ENCODE measurements at regions not wholly inside any gene's neighbourhood (a gene's known extent, or its start where the extent isn't known, plus 50 kb on each side); places are given as distances from the start of the nearest gene placed in this dataset.

DNA sequence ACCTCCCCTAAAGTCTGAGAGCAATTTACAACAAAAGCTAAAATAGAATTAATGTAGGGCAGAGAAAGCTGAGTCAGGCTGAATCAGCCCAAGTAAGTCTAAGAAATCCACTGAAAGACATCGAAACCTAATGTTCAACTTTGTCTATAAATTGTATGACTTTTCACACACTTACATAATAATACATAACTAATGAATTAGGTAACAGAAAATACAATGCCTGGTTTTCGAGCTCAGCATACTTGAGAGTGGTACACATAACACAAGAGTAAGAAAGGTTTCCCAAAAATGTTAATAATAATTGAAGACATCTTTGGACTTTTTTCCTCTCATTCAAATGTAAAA lies 55.3 kb upstream of the VGLL4 start:
- no peaks in the 10 kb centered on the region for H3K9me3 Mint-ChIP-seq
- DNase-seq (no peak), ATAC-seq (ENCODE audit: low read depth) (no peak)
- intact Hi-C loops (cut with micrococcal nuclease), result no loop called here
- TF ChIP-seq, protein P1, sequence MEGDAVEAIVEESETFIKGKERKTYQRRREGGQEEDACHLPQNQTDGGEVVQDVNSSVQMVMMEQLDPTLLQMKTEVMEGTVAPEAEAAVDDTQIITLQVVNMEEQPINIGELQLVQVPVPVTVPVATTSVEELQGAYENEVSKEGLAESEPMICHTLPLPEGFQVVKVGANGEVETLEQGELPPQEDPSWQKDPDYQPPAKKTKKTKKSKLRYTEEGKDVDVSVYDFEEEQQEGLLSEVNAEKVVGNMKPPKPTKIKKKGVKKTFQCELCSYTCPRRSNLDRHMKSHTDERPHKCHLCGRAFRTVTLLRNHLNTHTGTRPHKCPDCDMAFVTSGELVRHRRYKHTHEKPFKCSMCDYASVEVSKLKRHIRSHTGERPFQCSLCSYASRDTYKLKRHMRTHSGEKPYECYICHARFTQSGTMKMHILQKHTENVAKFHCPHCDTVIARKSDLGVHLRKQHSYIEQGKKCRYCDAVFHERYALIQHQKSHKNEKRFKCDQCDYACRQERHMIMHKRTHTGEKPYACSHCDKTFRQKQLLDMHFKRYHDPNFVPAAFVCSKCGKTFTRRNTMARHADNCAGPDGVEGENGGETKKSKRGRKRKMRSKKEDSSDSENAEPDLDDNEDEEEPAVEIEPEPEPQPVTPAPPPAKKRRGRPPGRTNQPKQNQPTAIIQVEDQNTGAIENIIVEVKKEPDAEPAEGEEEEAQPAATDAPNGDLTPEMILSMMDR (IDR thresholded peaks at IDR 0.05), result no peak
- no peak overlapping the region for H3K27ac Mint-ChIP-seq
- H3K4me3 Mint-ChIP-seq, result no peak overlapping the region
- ChIA-PET POLR2A (no interaction called here), CTCF (no interaction called here)
- peaks cover 24% of the 10 kb centered on the region for H3K36me3 Mint-ChIP-seq (ENCODE audit: low read depth)
- H3K27me3 Mint-ChIP-seq, result no peaks in the 10 kb centered on the region
- no peaks in the 10 kb centered on the region for H3K4me1 Mint-ChIP-seq

DNA sequence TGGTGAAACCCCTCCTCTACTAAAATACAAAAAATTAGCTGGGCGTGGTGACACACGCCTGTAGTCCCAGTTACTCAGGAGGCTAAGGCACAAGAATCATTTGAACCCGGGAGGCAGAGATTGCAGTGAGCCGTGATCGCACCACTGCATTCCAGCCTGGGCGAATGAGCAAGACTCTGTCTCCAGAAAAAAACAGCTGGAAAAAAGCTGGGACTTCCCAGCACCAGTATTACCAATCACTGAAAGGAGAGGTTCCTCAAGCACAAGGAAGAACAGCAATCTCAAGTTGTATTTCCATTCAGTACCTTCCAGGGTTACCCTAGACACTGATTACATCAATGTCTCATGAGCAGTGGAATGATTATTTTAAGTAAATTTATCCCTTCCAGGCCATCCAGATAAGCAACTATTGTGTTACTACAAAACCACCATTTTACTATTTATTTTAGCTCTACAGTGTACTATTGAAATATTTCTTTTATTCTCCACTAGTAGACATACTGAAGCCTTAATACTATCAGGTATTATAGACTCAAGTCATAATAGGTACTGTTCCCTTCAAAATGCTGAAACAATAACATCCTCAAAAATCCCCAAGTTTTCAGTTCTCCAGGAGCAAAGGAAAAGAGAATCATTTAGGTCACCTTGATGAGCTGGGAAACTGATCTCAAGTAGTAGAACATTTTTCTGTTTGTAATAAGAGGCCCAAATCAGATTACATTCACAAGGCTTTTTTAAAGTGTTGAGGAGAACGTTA lies 54.8 kb upstream of the VGLL4 start:
- POLR2A ChIA-PET, result no interaction called here
- no peak overlapping the region for H3K4me3 Mint-ChIP-seq
- H3K36me3 Mint-ChIP-seq (ENCODE audit: low read depth), result peaks cover 24% of the 10 kb centered on the region
- H3K27ac Mint-ChIP-seq, result no peak overlapping the region
- DNase-seq (no peak), ATAC-seq (ENCODE audit: low read depth) (no peak)
- CTCF ChIA-PET, result no interaction called here
- intact Hi-C loops (cut with micrococcal nuclease), result no loop called here
- no peaks in the 10 kb centered on the region for H3K9me3 Mint-ChIP-seq
- H3K27me3 Mint-ChIP-seq, result no peaks in the 10 kb centered on the region
- no peaks in the 10 kb centered on the region for H3K4me1 Mint-ChIP-seq
- TF ChIP-seq, protein P1 (IDR thresholded peaks at IDR 0.05), result no peak

DNA sequence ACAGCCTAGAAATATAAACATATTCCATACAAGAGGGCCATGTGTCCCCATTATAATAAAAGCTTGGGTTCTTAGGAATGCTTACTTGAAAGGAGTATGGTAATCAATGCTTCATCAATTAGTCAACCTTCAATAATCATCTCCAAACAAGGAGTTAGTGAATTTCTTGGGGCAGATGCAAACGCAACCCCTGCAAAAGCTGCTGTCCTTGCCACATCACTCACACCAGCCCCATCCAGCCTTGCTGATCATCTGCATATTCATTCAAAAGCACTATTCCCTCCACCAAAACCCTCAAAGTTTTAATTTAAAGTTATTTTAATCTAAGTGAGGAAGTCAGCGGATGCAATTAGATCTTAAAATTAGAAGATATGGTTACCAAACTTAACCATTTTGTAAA lies 54.0 kb upstream of the VGLL4 start:
- POLR2A ChIA-PET, result no interaction called here
- H3K27ac Mint-ChIP-seq, result no peak overlapping the region
- TF ChIP-seq, protein P1 (IDR thresholded peaks at IDR 0.05), result no peak
- CTCF ChIA-PET, result no interaction called here
- peaks cover 22% of the 10 kb centered on the region for H3K36me3 Mint-ChIP-seq (ENCODE audit: low read depth)
- no peak overlapping the region for H3K4me3 Mint-ChIP-seq
- DNase-seq, result no peak
- H3K27me3 Mint-ChIP-seq, result no peaks in the 10 kb centered on the region
- no peaks in the 10 kb centered on the region for H3K4me1 Mint-ChIP-seq
- ATAC-seq (ENCODE audit: low read depth), result no peak
- no peaks in the 10 kb centered on the region for H3K9me3 Mint-ChIP-seq
- intact Hi-C loops (cut with micrococcal nuclease), result no loop called here

DNA sequence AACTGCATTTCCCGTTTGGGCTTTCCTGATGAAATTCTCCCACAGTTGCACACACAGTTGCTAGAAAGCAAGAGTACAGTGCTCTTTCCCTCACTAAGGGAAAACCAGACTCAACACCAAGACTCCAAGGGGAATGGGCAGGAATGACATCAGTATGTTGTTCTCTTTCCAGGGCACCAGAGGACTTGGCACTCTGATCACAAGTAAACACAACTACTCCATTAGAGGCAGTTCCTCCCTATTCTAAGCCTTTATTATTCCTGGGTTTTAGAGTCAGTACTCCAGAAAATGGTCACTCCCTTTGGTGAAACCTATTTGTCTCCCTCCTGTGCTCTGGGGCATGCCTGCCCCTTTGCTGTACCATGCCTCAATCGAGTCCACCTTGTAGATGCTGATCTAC lies 52.3 kb upstream of the VGLL4 start:
- ChIA-PET POLR2A (no interaction called here), CTCF (no interaction called here)
- no peaks in the 10 kb centered on the region for H3K27me3 Mint-ChIP-seq

More for the DNA sequence above, 52.3 kb upstream of the VGLL4 start:
- Mint-ChIP-seq H3K4me1 (no peaks in the 10 kb centered on the region), H3K9me3 (no peaks in the 10 kb centered on the region), H3K36me3 (ENCODE audit: low read depth) (peaks cover 15% of the 10 kb centered on the region), H3K27ac (no peak overlapping the region), H3K4me3 (no peak overlapping the region)
- no peak for ATAC-seq (ENCODE audit: low read depth)
- DNase-seq, result no peak
- intact Hi-C loops (cut with micrococcal nuclease), result no loop called here
- TF ChIP-seq, protein P1 (IDR thresholded peaks at IDR 0.05), result no peak
